ENCODE measurements at regions not wholly inside any gene's neighbourhood (a gene's known extent, or its start where the extent isn't known, plus 50 kb on each side); places are given as distances from the start of the nearest gene placed in this dataset.

DNA sequence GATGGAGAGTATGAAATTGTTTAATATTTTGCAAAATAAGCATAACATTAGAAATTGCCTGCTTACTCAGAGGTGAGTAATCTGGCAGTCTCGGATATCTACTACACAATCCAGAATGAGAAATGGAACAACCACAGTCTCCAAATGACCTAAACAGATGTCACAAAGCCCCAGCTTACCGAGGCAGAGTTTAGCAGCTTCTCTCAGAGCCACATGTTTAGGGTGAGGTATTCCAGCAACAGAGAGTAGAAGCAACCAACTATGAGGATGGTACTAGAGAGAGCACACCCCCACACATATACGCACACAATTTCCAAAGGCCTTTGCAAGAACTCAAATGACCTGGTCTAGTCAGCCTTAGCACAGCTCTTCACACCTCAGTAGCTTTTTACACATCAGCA is 122.7 kb upstream of the LPAR1 start:
- Mint-ChIP-seq H3K4me3 (ENCODE audit: unreplicated experiment) (no peak overlapping the region), H3K4me1 (ENCODE audit: low read depth, unreplicated experiment) (no peaks in the 10 kb centered on the region), H3K9me3 (ENCODE audit: unreplicated experiment) (no peaks in the 10 kb centered on the region), H3K27me3 (ENCODE audit: unreplicated experiment) (no peaks in the 10 kb centered on the region), H3K27ac (ENCODE audit: unreplicated experiment) (no peak overlapping the region), H3K36me3 (ENCODE audit: unreplicated experiment) (no peaks in the 10 kb centered on the region)
- DNase-seq, result no peak
- TF ChIP-seq, protein P1, sequence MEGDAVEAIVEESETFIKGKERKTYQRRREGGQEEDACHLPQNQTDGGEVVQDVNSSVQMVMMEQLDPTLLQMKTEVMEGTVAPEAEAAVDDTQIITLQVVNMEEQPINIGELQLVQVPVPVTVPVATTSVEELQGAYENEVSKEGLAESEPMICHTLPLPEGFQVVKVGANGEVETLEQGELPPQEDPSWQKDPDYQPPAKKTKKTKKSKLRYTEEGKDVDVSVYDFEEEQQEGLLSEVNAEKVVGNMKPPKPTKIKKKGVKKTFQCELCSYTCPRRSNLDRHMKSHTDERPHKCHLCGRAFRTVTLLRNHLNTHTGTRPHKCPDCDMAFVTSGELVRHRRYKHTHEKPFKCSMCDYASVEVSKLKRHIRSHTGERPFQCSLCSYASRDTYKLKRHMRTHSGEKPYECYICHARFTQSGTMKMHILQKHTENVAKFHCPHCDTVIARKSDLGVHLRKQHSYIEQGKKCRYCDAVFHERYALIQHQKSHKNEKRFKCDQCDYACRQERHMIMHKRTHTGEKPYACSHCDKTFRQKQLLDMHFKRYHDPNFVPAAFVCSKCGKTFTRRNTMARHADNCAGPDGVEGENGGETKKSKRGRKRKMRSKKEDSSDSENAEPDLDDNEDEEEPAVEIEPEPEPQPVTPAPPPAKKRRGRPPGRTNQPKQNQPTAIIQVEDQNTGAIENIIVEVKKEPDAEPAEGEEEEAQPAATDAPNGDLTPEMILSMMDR (IDR thresholded peaks at IDR 0.05; ENCODE audit: partially characterized antibody, unreplicated experiment), result no peak

DNA sequence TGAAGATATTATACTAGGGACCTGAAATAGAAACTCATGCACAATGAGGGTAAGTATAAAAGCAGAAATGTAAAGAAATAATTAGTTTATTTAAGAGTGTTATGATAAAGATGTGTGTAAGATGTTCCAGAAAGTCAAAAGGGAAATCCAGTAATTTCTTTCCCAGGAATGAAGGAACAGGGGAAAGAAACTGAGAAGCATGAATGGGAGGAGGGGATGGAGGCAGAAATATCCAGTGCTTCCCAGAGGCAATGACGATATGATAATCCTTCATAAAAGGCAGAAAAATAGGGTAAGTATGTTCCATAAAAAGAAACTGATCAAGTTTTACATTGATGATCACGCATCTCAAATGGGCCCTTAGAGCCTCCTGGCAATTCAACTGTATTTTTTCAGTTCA is 120.7 kb upstream of the LPAR1 start:
- Mint-ChIP-seq H3K27me3 (ENCODE audit: unreplicated experiment) (no peaks in the 10 kb centered on the region), H3K4me1 (ENCODE audit: low read depth, unreplicated experiment) (no peaks in the 10 kb centered on the region)
- no peak for DNase-seq

DNA sequence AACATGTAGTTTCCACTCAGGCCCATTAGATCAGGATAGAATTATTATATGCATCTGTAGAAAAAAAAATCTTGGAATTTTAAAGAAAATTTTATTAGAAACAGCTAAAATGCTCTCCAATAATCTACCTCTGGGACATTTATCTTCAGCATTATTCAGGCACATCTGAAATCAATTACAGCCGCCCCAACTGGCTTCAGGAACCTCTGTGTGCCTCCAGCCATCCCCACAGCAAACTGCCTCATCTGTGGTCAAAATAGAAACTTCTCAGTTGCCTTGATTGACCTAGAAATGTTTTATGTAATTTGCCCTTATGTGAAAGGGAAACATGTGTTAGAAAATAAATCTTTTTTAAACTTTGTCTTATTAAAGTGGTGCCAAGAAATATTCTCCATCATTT is 120.1 kb upstream of the LPAR1 start:
- TF ChIP-seq, protein P1 (IDR thresholded peaks at IDR 0.05; ENCODE audit: partially characterized antibody, unreplicated experiment), result no peak
- Mint-ChIP-seq H3K27ac (ENCODE audit: unreplicated experiment) (no peak overlapping the region), H3K36me3 (ENCODE audit: unreplicated experiment) (no peaks in the 10 kb centered on the region), H3K9me3 (ENCODE audit: unreplicated experiment) (no peaks in the 10 kb centered on the region), H3K4me1 (ENCODE audit: low read depth, unreplicated experiment) (no peaks in the 10 kb centered on the region), H3K4me3 (ENCODE audit: unreplicated experiment) (no peak overlapping the region), H3K27me3 (ENCODE audit: unreplicated experiment) (no peaks in the 10 kb centered on the region)
- no peak for DNase-seq

More for the DNA sequence above, 120.7 kb upstream of the LPAR1 start:
- TF ChIP-seq, protein P1 (IDR thresholded peaks at IDR 0.05; ENCODE audit: partially characterized antibody, unreplicated experiment), result no peak
- no peaks in the 10 kb centered on the region for H3K36me3 Mint-ChIP-seq (ENCODE audit: unreplicated experiment)
- no peak overlapping the region for H3K27ac Mint-ChIP-seq (ENCODE audit: unreplicated experiment)
- H3K4me3 Mint-ChIP-seq (ENCODE audit: unreplicated experiment), result no peak overlapping the region
- no peaks in the 10 kb centered on the region for H3K9me3 Mint-ChIP-seq (ENCODE audit: unreplicated experiment)

DNA sequence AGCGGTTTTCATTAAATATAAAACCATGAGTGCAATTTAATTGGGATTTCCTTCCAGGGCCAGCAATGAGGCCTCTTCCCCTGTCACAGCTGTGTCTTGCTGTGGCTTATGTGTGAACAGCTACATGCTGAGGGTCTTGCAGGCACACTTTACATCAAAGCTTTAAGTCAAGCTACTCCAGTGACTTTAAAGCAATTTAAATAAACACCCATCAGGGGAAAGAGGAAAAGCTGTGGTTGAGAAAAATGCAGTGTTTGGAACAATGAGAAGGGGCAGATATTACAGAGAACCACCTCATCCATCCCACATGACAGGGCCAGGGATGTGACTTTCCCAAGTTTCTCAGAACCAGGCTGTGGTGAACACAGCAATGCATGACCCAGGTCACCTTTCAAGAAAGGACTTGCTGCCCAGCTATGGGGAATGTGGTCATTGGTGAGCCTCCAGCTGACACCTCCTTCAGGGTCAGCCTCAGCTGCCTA is 115.9 kb upstream of the LPAR1 start:
- Mint-ChIP-seq H3K9me3 (ENCODE audit: unreplicated experiment) (no peaks in the 10 kb centered on the region), H3K27ac (ENCODE audit: unreplicated experiment) (no peak overlapping the region), H3K4me3 (ENCODE audit: unreplicated experiment) (no peak overlapping the region), H3K4me1 (ENCODE audit: low read depth, unreplicated experiment) (no peaks in the 10 kb centered on the region), H3K27me3 (ENCODE audit: unreplicated experiment) (no peaks in the 10 kb centered on the region), H3K36me3 (ENCODE audit: unreplicated experiment) (no peaks in the 10 kb centered on the region)
- TF ChIP-seq, protein P1 (IDR thresholded peaks at IDR 0.05; ENCODE audit: partially characterized antibody, unreplicated experiment), result no peak
- DNase-seq, result no peak

DNA sequence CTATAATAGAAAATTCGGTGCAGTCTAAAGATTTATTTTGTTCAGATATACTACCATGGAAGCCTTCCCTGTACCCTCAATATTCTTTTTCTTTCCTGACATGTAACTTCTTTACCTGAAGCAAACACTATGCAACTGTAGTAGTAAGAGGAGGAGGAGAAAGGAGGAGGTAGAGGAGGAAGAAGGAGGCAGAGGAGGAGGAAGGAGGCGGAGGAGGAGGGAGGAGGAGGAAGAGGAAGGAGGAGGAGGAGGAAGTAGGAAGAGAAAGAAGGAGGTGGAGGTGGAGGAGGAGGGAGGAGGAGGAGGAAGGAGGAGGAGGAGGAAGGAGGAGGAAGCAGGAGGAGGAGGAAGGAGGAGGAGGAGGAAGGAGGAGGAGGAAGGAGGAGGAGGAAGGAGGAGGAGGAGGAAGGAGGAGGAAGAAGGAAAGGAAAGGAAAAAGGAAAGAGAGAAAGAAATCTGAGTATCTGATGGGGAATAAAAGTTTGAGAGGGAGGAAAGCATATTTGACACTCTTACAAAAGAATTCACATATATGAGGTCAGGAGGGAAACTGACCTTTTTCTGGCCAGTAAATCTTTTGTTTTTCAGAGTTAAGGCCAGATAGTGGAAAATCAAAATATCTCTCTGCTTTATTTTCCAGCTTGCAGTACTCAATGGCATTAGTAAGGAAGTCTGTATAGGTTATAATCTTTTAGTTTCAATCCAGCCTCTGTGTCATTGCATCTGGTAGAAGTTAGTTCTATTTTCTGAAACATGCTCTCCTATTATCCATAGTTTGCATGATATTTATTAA is 114.5 kb upstream of the LPAR1 start:
- no peak for DNase-seq
- no peak overlapping the region for H3K27ac Mint-ChIP-seq (ENCODE audit: unreplicated experiment)
- H3K4me3 Mint-ChIP-seq (ENCODE audit: unreplicated experiment), result no peak overlapping the region
- H3K9me3 Mint-ChIP-seq (ENCODE audit: unreplicated experiment), result no peaks in the 10 kb centered on the region
- H3K4me1 Mint-ChIP-seq (ENCODE audit: low read depth, unreplicated experiment), result no peaks in the 10 kb centered on the region
- no peaks in the 10 kb centered on the region for H3K27me3 Mint-ChIP-seq (ENCODE audit: unreplicated experiment)
- H3K36me3 Mint-ChIP-seq (ENCODE audit: unreplicated experiment), result no peaks in the 10 kb centered on the region
- TF ChIP-seq, protein P1 (IDR thresholded peaks at IDR 0.05; ENCODE audit: partially characterized antibody, unreplicated experiment), result no peak
